MM.1S (cell line): ENCODE measurements at regions not wholly inside any gene's neighbourhood (a gene's known extent, or its start where the extent isn't known, plus 50 kb on each side); places are given as distances from the start of the nearest gene placed in this dataset.
"Not testable (repeated sequence)": the region's sequence is repeated elsewhere in the genome, so short reads cannot be mapped to it uniquely, and the experiment has no call there.

Experiments used
- DNase-seq: peaks from one replicate; pipeline ENCODE4 v3.0.0-alpha.2; 2015
- H2AFZ ChIP-seq: fragments of 300-600 bp; sonication (generic); 2 replicates; pipeline ENCODE4 v1.6.0; 2016; ENCODE audit warnings: antibody characterized with exemption, low read length
- H3F3A ChIP-seq: fragments of 300-600 bp; sonication (generic); 2 replicates; pipeline ENCODE4 v1.6.1; 2016; ENCODE audit warnings: mild to moderate bottlenecking, antibody characterized with exemption, low read length, moderate library complexity, mixed read lengths; ENCODE audit not compliant: insufficient read depth
- H3K27ac ChIP-seq: fragments of 300-600 bp; sonication (generic); 2 replicates; pipeline ENCODE4 v1.5.1; 2016; ENCODE audit warnings: mild to moderate bottlenecking, low read length
- H3K27me3 ChIP-seq: fragments of 300-600 bp; sonication (generic); replicated peaks from 2 replicates; pipeline ENCODE4 v1.6.0; 2016; ENCODE audit warnings: low read length; ENCODE audit not compliant: insufficient read depth
- H3K36me3 ChIP-seq: fragments of 300-600 bp; sonication (generic); replicated peaks from 2 replicates; pipeline ENCODE4 v1.6.1; 2016; ENCODE audit warnings: mild to moderate bottlenecking, low read length, mixed read lengths; ENCODE audit not compliant: insufficient read depth
- H3K4me1 ChIP-seq: fragments of 300-600 bp; sonication (generic); 2 replicates; pipeline ENCODE4 v1.6.1; 2016; ENCODE audit warnings: low read length, mixed read lengths
- H3K4me2 ChIP-seq: fragments of 300-600 bp; sonication (generic); 2 replicates; pipeline ENCODE4 v1.6.0; 2016; ENCODE audit warnings: low read depth, low read length
- H3K4me3 ChIP-seq: fragments of 300-600 bp; sonication (generic); 2 replicates; pipeline ENCODE4 v1.5.1; 2016; ENCODE audit warnings: low read length, mixed read lengths
- H3K79me2 ChIP-seq: fragments of 300-600 bp; sonication (generic); 2 replicates; pipeline ENCODE4 v1.6.1; 2016; ENCODE audit warnings: mixed run types, low read length, mixed read lengths
- H3K9ac ChIP-seq: fragments of 300-600 bp; sonication (generic); 2 replicates; pipeline ENCODE4 v1.6.1; 2016; ENCODE audit warnings: low read length, mixed read lengths
- H3K9me2 ChIP-seq: fragments of 300-600 bp; sonication (generic); replicated peaks from 2 replicates; pipeline ENCODE4 v1.6.1; 2016; ENCODE audit warnings: mild to moderate bottlenecking, low read length, mixed read lengths; ENCODE audit not compliant: insufficient read depth
- H3K9me3 ChIP-seq: fragments of 300-600 bp; sonication (generic); replicated peaks from 2 replicates; pipeline ENCODE4 v1.6.1; 2016; ENCODE audit warnings: mild to moderate bottlenecking, low read length, mixed read lengths; ENCODE audit not compliant: insufficient read depth
- H4K20me1 ChIP-seq: fragments of 300-600 bp; sonication (generic); 2 replicates; pipeline ENCODE4 v1.6.1; 2016; ENCODE audit warnings: mild to moderate bottlenecking, low read length, moderate library complexity, mixed read lengths; ENCODE audit not compliant: insufficient read depth
- CTCF ChIP-seq: fragments of 300-600 bp; sonication (generic); IDR thresholded peaks from 2 replicates; pipeline ENCODE4 v1.5.1; 2016; ENCODE audit warnings: antibody characterized with exemption, low read length, mixed read lengths
- EZH2 ChIP-seq: fragments of 300-600 bp; sonication (generic); optimal IDR thresholded peaks from 2 replicates; pipeline ENCODE3; 2017; ENCODE audit warnings: low read depth, mild to moderate bottlenecking, antibody characterized with exemption, low read length, mixed read lengths
- EZH2phosphoT487 ChIP-seq: fragments of 300-600 bp; sonication (generic); IDR thresholded peaks from 2 replicates; pipeline ENCODE4 v1.6.1; 2018; ENCODE audit warnings: antibody characterized with exemption, low read length

GRCh38 chr4:155042014-155042413 is 166.4 kb upstream of the NPY2R start:
- Histone ChIP-seq H3K4me1 (no peaks in the 10 kb centered on the region), H3K4me2 (no peak overlapping the region), H3K9me2 (no peaks in the 10 kb centered on the region), H3K27me3 (no peaks in the 10 kb centered on the region), H4K20me1 (no peaks in the 10 kb centered on the region), H3K27ac (no peak overlapping the region), H3F3A (no peaks in the 10 kb centered on the region), H3K9me3 (no peaks in the 10 kb centered on the region), H3K9ac (no peak overlapping the region), H3K79me2 (no peaks in the 10 kb centered on the region), H3K4me3 (no peak overlapping the region), H2AFZ (no peak overlapping the region), H3K36me3 (no peaks in the 10 kb centered on the region)
- TF ChIP-seq EZH2phosphoT487 (no peak), CTCF (no peak), EZH2 (no peak)
- DNase-seq: no peak

DNA sequence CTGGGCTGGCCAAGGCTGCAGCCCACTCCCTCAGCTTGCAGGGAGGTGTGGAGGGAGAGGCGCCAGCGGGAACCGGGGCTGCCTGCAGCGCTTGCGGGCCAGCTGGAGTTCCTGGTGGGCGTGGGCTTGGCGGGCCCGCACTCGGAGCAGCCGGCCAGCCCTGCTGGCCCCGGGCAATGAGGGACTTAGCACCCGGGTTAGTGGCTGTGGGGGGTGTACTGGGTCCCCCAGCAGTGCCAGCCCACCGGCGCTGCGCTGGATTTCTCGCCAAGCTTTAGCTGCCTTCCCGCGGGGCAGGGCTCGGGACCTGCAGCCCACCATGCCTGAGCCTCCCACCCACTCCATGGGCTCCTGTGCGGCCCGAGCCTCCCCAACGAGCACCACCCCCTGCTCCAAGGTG is 164.2 kb upstream of the NPY2R start:
- H3K36me3 ChIP-seq, H3K4me1 ChIP-seq, DNase-seq, H3K27me3 ChIP-seq, H3F3A ChIP-seq, H3K9ac ChIP-seq, H3K4me3 ChIP-seq, H3K4me2 ChIP-seq, H3K9me2 ChIP-seq, H3K9me3 ChIP-seq, H3K79me2 ChIP-seq, H4K20me1 ChIP-seq, H2AFZ ChIP-seq, H3K27ac ChIP-seq: not testable (repeated sequence)

GRCh38 chr4:155047755-155048154 is 160.7 kb upstream of the NPY2R start:
- H3K4me3 ChIP-seq: no peak overlapping the region
- H2AFZ ChIP-seq: no peak overlapping the region
- no peaks in the 10 kb centered on the region for H3F3A ChIP-seq
- no peaks in the 10 kb centered on the region for H3K4me1 ChIP-seq
- H3K9ac ChIP-seq: no peak overlapping the region
- DNase-seq: no peak
- no peak overlapping the region for H3K27ac ChIP-seq
- no peaks in the 10 kb centered on the region for H3K9me2 ChIP-seq
- no peaks in the 10 kb centered on the region for H3K79me2 ChIP-seq
- no peaks in the 10 kb centered on the region for H3K9me3 ChIP-seq
- H3K36me3 ChIP-seq: no peaks in the 10 kb centered on the region
- no peak for TF ChIP-seq EZH2phosphoT487
- TF ChIP-seq EZH2: no peak
- TF ChIP-seq CTCF: no peak
- H3K27me3 ChIP-seq: no peaks in the 10 kb centered on the region
- no peak overlapping the region for H3K4me2 ChIP-seq
- H4K20me1 ChIP-seq: no peaks in the 10 kb centered on the region

- H3K27ac ChIP-seq, H4K20me1 ChIP-seq, H3K9me3 ChIP-seq, H3K79me2 ChIP-seq, H2AFZ ChIP-seq, H3K36me3 ChIP-seq, H3K9me2 ChIP-seq, DNase-seq, H3K4me3 ChIP-seq, H3K4me2 ChIP-seq, H3K4me1 ChIP-seq, H3F3A ChIP-seq, H3K27me3 ChIP-seq, H3K9ac ChIP-seq: not testable (repeated sequence)
Observed at GRCh38 chr4:155054042-155054441, 154.4 kb upstream of the NPY2R start.
